Immature natural killer cell (primary cell): ENCODE measurements at regions not wholly inside any gene's neighbourhood (a gene's known extent, or its start where the extent isn't known, plus 50 kb on each side); places are given as distances from the start of the nearest gene placed in this dataset.
"Not testable (repeated sequence)": the region's sequence is repeated elsewhere in the genome, so short reads cannot be mapped to it uniquely, and the experiment has no call there.

Experiments
- DNase-seq, 3 donors: peaks; one replicate each; pipeline ENCODE4 v3.0.0; 2022; ENCODE audit warnings: mixed read lengths in 1 of 3
- H3K27ac Mint-ChIP-seq, 6 donors: one replicate each; pipeline ENCODE4 v1.8.0; 2020; ENCODE audit warnings: mixed read lengths in 6 of 6, mild to moderate bottlenecking in 5 of 6, inconsistent platforms in 4 of 6, moderate library complexity in 3 of 6
- H3K27me3 Mint-ChIP-seq, 3 donors: one replicate each; pipeline ENCODE4 v1.8.0; 2020 to 2021; ENCODE audit warnings: low read depth in 3 of 3, mild to moderate bottlenecking in 3 of 3, mixed read lengths in 3 of 3, moderate library complexity in 3 of 3, inconsistent platforms in 1 of 3
- H3K36me3 Mint-ChIP-seq, 3 donors: one replicate each; pipeline ENCODE4 v1.8.0; 2020; ENCODE audit warnings: mixed read lengths in 3 of 3, inconsistent platforms in 2 of 3, mild to moderate bottlenecking in 2 of 3
- H3K4me1 Mint-ChIP-seq, 2 donors: one replicate each; pipeline ENCODE4 v1.8.0; 2020; ENCODE audit warnings: inconsistent platforms in 2 of 2, mild to moderate bottlenecking in 2 of 2, mixed read lengths in 2 of 2, moderate library complexity in 1 of 2
- H3K4me3 Mint-ChIP-seq, 5 donors: one replicate each; pipeline ENCODE4 v1.8.0; 2020; ENCODE audit warnings: mild to moderate bottlenecking in 5 of 5, mixed read lengths in 5 of 5, inconsistent platforms in 3 of 5, moderate library complexity in 3 of 5
- H3K9me3 Mint-ChIP-seq, 6 donors: one replicate each; pipeline ENCODE4 v1.8.0; 2020; ENCODE audit warnings: mild to moderate bottlenecking in 6 of 6, mixed read lengths in 6 of 6, inconsistent platforms in 4 of 6, moderate library complexity in 3 of 6

GRCh38 chr3:198139037-198139436 lies 179.0 kb downstream of the LMLN start:
- not testable (repeated sequence) for H3K27me3 Mint-ChIP-seq, H3K4me3 Mint-ChIP-seq, H3K4me1 Mint-ChIP-seq, H3K36me3 Mint-ChIP-seq, H3K9me3 Mint-ChIP-seq, DNase-seq, H3K27ac Mint-ChIP-seq

DNA sequence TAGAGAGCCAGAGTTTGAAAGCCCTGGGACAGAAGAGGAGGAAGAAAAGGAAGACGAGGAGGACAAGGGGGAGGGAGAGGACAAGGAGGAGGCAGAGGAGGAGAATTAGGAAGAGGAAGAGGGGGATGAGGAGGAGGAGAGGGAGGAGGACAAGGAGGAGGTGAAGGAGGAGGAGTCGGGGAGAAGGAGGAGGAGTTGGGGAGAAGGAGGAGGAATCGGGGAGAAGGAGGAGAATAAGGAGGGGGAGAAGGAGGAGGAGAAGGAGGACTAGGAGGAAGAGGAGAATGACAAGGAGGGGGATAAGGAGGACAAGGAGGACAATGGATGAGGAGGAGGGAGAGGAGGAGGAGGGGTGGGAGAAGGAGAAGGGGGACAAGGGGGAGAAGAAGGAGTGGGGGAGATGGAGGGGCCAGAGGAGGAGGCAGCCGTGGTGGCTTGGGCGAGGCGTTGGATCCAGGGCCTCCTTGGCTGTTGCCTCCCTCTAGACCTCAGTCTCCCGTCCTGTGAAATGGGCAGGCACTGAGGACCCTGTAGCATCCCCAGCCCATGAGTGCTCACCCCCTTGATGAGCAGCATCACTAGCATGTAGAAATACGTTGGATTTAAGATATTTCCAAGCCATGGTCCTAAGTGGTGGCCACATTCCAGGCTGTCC lies 179.6 kb downstream of the LMLN start:
- not testable (repeated sequence) for H3K36me3 Mint-ChIP-seq, H3K9me3 Mint-ChIP-seq, H3K27ac Mint-ChIP-seq, H3K4me1 Mint-ChIP-seq, H3K27me3 Mint-ChIP-seq, H3K4me3 Mint-ChIP-seq, DNase-seq

GRCh38 chr3:198143300-198144137 lies 183.5 kb downstream of the LMLN start:
- H3K27ac Mint-ChIP-seq, H3K4me3 Mint-ChIP-seq, H3K9me3 Mint-ChIP-seq, DNase-seq, H3K36me3 Mint-ChIP-seq, H3K27me3 Mint-ChIP-seq, H3K4me1 Mint-ChIP-seq: not testable (repeated sequence)

DNA sequence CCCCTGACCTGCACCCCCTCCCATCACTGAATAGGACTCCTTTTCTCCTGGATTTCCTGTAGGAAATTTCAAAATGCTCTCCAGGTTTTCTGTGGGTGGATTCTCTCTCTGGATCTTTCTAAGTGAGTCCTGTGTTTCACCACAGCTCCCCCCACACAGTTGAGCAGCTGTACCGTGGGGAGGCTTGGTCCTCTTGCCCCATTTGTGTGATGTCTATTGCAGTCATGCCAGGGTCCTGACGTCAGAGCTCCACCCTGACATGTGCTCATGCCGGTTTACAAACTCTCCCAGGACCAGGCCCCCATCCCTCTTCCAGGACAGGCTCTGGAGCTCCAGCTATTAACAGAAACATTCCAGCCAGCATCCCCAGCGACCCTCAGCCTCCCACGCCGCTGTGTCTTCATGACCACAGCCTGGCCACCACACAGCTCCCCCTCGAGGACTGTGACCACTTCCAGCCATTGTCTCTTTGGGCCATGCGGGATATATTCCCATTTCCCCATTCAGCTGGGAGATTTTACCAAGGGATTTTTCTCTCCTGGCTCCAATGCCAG lies 185.3 kb downstream of the LMLN start:
- not testable (repeated sequence) for H3K4me3 Mint-ChIP-seq, H3K4me1 Mint-ChIP-seq, DNase-seq, H3K36me3 Mint-ChIP-seq, H3K27me3 Mint-ChIP-seq, H3K9me3 Mint-ChIP-seq
- H3K27ac Mint-ChIP-seq, result peak overlapping the region in 1 of 6 donors; percentile 71

GRCh38 chr3:198146070-198146469 lies 186.1 kb downstream of the LMLN start:
- not testable (repeated sequence) for H3K36me3 Mint-ChIP-seq, H3K4me3 Mint-ChIP-seq, H3K4me1 Mint-ChIP-seq, H3K27ac Mint-ChIP-seq, H3K27me3 Mint-ChIP-seq, H3K9me3 Mint-ChIP-seq, DNase-seq

DNA sequence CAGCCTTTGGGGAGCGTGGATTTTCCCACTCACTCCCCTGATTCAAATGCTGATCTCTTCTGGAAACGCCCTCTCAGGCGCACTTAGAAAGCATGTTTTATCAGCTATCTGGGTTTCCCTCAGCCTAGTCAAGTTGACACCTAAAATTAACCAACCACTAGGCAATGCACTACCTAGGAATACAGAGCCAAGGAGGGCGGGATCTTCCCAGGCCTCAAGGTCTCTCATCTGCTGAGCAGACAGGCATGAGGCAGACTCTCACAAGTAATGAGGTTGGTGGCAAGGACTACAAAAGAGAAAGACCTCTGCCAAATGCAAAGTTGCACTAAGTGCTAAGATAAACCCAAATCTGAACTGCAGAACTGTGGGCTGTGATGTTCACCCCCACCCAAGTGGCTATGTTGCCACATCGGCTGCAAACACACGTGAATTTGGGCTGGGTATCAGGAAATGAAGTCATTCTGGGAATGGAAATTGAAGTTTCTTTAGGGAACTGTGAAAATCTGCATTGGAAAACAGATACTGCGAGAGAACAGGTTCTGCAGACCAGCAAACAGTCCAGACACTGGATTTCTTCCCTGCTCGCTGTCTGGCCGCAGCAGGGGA lies 186.6 kb downstream of the LMLN start:
- not testable (repeated sequence) for H3K27me3 Mint-ChIP-seq, H3K36me3 Mint-ChIP-seq, H3K4me1 Mint-ChIP-seq, H3K9me3 Mint-ChIP-seq, DNase-seq, H3K4me3 Mint-ChIP-seq, H3K27ac Mint-ChIP-seq

- not testable (repeated sequence) for H3K36me3 Mint-ChIP-seq, H3K9me3 Mint-ChIP-seq, H3K4me1 Mint-ChIP-seq, DNase-seq, H3K27ac Mint-ChIP-seq, H3K27me3 Mint-ChIP-seq, H3K4me3 Mint-ChIP-seq
Measured at GRCh38 chr3:198147213-198147612, 187.2 kb downstream of the LMLN start.

- H3K27ac Mint-ChIP-seq, DNase-seq, H3K36me3 Mint-ChIP-seq, H3K4me3 Mint-ChIP-seq, H3K27me3 Mint-ChIP-seq, H3K9me3 Mint-ChIP-seq, H3K4me1 Mint-ChIP-seq: not testable (repeated sequence)
Measured at GRCh38 chr3:198147993-198148392, 188.0 kb downstream of the LMLN start.

DNA sequence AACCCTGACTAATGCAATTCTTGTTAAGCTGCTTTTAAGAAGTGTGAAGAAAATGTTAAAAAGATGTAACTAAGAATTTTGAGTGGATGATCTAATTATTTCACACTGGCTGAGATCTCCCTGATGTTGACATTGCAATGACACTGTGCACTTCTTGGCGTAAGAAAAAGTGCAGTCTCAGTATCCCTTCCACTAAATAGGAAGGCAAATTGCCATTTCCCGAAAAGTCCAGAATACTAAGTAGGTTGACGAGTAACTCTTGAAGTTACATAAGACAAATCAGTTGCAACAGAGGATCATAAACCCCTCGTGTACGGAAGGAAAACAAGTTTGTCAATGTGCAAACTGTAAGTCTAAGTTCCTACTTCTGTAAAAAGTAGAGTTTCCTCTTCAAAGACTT lies 189.9 kb downstream of the LMLN start:
- not testable (repeated sequence) for H3K36me3 Mint-ChIP-seq, DNase-seq, H3K27me3 Mint-ChIP-seq, H3K4me1 Mint-ChIP-seq, H3K27ac Mint-ChIP-seq, H3K9me3 Mint-ChIP-seq, H3K4me3 Mint-ChIP-seq

DNA sequence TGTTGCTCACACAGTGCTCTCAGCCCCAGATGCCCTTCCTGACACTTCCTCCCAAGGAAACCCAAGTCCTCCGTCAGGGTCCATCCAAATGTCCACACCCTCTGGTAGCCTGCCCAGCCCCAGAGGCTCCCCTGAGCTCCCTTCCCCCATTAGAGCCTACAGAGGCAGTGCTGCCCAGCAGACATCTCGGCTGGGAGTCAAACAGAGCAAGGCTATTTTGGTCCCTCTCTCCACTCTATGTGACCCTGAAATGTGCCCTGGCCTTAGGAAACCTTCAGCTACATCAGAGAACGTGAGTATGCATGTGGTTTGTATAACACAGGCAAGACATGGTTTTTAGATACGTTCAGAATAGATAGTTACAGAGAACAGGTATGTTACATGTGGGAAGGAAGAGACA lies 191.8 kb downstream of the LMLN start:
- H3K4me1 Mint-ChIP-seq, H3K4me3 Mint-ChIP-seq, H3K36me3 Mint-ChIP-seq, H3K27ac Mint-ChIP-seq, H3K27me3 Mint-ChIP-seq, DNase-seq, H3K9me3 Mint-ChIP-seq: not testable (repeated sequence)

GRCh38 chr3:198155771-198156170 lies 195.8 kb downstream of the LMLN start:
- not testable (repeated sequence) for H3K4me3 Mint-ChIP-seq, H3K4me1 Mint-ChIP-seq, DNase-seq, H3K27ac Mint-ChIP-seq, H3K9me3 Mint-ChIP-seq, H3K27me3 Mint-ChIP-seq, H3K36me3 Mint-ChIP-seq

DNA sequence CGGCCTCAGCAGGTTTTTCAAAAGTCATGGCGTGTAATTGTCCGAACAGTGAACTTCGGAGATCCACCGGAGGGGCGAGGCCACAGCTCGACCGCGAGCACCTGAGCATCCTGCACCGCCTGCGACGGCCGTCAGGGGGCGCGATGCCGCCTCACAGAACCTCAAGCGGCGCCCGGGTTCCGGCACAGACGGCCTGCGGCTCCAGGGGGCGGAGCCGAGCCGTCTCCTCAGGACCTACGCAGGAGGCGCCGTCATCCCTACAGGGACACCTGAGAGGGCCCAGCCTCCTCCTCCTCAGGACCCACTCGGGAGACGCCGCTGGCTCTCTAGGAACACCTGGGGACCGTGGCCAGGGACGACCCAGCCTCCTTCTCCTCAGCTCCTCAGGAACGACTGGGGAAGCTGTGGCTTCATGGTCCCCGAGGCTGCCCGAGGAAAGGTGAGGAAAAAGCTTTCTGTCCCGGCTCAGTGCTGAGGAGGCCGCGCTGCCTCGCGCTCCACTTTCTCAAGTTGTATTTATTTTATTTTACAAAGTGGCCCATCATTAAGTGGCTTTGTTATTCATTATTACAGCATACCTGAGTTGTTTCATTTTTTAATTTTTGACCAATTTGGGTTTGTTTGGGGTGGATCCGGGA lies 197.3 kb downstream of the LMLN start:
- H3K4me1 Mint-ChIP-seq, H3K27me3 Mint-ChIP-seq, H3K9me3 Mint-ChIP-seq, H3K36me3 Mint-ChIP-seq, DNase-seq, H3K4me3 Mint-ChIP-seq, H3K27ac Mint-ChIP-seq: not testable (repeated sequence)

GRCh38 chr3:198158007-198158406 lies 198.0 kb downstream of the LMLN start:
- H3K36me3 Mint-ChIP-seq, result not testable (repeated sequence)

GRCh38 chr3:198167339-198168039 lies 207.5 kb downstream of the LMLN start:
- H3K27ac Mint-ChIP-seq, result peak overlapping the region in 1 of 6 donors; percentile 19
- H3K4me3 Mint-ChIP-seq, H3K27me3 Mint-ChIP-seq, H3K9me3 Mint-ChIP-seq, H3K36me3 Mint-ChIP-seq, H3K4me1 Mint-ChIP-seq: not testable (repeated sequence)
- DNase-seq, result peak; percentile 64 to 71 (median 64)

More at GRCh38 chr3:198158007-198158406, 198.0 kb downstream of the LMLN start:
- not testable (repeated sequence) for H3K4me1 Mint-ChIP-seq, H3K27me3 Mint-ChIP-seq, H3K9me3 Mint-ChIP-seq, H3K4me3 Mint-ChIP-seq, DNase-seq, H3K27ac Mint-ChIP-seq
